ENCODE measurements at regions not wholly inside any gene's neighbourhood (a gene's known extent, or its start where the extent isn't known, plus 50 kb on each side); places are given as distances from the start of the nearest gene placed in this dataset.
"Not testable (repeated sequence)": the region's sequence is repeated elsewhere in the genome, so short reads cannot be mapped to it uniquely, and the experiment has no call there.

DNA sequence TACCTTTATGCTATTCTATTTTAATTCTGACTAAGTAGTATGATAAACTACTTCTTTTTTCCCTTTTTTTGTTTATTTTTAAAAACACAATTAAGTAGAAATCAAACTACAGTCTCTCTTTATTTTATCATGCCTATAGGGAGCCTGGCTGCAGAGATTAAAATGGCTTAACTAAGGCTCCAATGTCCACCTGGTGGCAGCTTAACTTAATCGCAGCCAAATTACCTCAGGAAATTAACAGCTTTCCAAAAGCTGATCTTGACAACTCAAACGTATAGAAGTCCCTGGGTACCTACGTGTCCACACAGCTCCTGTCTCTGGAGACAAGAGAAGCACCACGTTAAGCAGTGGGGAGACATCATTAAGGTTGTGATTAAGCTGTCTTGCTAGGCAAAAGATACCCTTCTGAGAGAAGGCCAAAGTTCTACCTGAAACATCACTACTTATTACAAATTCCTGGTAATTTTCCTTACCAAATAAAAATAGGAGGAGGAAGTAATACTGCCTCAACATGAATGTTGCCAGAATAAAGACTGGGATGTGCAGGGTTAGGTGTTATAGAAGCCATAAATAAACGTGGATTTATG, 63.2 kb upstream of the SNX19 start:
- DNase-seq (ENCODE audit: low read depth), result no peak

DNA sequence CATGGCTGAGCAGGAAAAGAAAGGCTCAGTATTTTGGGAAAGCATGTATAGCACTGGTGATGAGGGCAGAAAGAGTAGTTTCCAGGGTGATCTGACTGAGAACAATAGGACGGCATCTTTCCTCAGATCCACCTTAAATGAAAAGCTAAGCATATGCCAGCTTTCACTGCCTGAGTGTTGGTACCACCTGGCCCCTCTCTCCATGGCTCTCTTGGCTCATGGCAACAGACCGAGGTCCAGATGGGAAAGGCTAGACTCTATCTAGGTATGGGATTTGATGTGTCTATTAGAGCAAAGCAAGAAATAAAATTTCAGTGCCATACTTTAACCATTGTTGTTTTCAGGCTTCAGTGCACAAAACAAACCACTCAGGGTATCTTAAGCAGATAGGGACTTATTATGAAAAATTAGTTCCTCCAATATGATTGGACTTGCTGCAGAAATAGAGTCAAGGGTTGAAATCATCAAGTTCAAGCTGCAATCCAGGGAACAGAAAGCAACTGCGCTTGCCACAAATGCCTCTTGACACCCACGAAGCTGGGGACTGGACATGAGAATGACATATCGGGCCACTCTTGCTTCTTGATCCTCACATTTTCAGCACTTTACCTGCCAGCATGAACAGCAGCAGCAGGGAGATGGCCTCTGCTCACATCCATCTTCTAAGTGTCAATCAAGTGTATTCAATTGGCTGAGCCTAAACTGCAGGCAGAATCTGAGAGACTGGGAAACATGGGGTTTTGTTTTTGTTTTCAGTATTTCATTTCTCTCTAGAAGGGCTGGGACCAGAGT, 64.0 kb upstream of the SNX19 start:
- no peak for DNase-seq (ENCODE audit: low read depth)

DNA sequence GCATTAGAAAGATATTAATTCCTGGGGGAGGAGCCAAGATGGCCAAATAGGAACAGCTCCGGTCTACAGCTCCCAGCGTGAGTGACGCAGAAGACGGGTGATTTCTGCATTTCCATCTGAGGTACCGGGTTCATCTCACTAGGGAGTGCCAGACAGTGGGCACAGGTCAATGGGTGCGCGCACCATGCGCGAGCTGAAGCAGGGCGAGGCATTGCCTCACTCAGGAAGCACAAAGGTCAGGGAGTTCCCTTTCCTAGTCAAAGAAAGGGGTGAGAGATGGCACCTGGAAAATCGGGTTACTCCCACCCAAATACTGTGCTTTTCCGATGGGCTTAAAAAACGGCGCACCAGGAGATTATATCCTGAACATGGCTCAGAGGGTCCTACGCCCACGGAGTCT, 68.0 kb upstream of the SNX19 start:
- not testable (repeated sequence) for DNase-seq (ENCODE audit: low read depth)

DNA sequence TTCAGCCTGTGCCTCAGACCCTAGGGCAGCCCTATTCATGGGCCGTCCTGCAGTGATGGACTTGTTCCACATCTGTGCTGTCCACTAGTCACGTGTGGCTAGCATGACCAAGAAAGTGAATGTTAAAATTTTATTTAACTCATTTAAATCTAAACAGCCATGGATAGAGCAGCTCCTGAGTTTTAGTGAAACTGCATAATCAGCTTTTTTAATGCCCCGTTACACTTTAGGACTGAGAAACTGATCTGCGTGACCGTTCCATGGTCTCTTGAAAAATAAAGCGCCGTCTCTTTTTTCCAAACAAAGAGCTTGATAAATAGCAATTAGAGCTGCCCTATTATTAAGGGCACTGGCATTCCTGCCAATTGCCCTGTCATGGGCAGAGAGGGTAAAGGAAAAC, 76.5 kb upstream of the SNX19 start:
- no peak for DNase-seq (ENCODE audit: low read depth)

DNA sequence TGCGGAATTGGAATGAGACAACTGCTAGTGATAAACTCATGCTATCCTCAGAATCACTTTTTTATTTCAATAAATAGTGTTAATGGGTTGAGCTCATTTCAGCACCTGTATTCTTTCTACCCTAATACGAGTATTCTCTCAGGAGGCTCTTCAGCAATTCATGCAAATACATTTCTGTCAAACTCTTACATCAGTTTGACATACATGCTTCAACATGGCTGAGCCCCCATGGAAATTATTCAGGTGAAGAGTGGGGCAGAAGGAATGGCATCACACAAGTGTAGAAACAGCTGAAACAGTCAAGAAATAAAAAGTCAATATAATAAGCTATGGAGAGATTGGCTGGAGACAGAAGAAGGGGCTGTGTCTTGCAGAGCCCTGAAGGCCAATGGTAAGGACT, 77.8 kb upstream of the SNX19 start:
- DNase-seq (ENCODE audit: low read depth), result no peak

DNA sequence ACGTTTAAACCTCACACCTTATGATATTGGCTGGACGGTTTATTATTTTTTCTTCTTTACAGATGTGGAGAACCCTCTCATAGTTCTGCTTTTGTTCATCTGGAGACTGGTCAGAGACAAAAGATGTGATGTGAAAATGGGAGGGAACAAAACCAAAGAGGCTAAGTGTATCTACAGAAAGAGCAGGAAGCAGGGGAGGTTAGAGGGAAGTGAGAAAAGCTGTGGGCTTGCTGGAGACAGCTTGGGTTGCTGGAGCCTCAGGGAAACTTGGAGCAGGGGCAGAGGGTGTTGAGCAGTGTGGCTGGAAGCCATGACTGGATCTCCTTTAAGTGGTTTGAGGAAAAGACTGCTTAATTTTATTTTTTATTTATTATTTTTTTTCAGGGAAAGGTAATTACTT, 79.0 kb upstream of the SNX19 start:
- no peak for DNase-seq (ENCODE audit: low read depth)

DNA sequence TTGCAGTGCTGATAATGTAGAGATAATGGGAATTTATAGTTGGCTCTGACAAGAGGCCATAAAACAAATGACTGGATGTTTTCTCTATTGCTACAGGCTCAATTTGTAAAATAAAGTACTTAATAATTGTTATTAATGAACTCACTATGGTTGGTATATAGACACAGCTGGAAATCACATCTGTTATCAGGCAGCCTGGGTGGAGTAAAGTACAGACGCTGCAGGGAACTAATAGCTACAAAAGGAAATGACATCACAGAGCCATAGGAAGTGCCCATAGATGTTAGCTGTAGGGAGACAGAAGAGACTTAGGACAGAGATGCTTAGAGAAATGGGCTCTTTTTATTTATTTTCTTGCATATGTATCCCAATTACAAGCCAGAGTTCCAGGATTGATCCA, 81.0 kb upstream of the SNX19 start:
- no peak for DNase-seq (ENCODE audit: low read depth)

DNA sequence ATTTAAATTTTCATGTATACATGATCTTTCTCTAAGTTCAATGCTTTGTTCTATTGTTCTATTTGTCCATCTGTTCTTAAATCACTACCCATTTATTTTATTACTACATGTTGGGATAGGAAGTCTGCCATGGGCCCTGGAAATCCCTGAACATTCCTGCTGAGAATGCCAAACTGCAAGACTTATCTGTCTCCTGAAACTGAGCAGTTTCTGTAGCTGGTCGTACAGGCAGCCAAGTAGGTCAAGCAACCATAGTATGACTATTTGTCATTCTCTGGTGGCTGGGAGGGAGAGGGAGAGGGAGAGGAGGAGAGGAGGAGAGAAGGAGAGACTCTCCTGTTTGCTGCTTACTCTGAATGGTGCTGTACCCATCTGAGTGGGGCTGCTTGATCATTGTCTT, 82.8 kb upstream of the SNX19 start:
- no peak for DNase-seq (ENCODE audit: low read depth)

DNA sequence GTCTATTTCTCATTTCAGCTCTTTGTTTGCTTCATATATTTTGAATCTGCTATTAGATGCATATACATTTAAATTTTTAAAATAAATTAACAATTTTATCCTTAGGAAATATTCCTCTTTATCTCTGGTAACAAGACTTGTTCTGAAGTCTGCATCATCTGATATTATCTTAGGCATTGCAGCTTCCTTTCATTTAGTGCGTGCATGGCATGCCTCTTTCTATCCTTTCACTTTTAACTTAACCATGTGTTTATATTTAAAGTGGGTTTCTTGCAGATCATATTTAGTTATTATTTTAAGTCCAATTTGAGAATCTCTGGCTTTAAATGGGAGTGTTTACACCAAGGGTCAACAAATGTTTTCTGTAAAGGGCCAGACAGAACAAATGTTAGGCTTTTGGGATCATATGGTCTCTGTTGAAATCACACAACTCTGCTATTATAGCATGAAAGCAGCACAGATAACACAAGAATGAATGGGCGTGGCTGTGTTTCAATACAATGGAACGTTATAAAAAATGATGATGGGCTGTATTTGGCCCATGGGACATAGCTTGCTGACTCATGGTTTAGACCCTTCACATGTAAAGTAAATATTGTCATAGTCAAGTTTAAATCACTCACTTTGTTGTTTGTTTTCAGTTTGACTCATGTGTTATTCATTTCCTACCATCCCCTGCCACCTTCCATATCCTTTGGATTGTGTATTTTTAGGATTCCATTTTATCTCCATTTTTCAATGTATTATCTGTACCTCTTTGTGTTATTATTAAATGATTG, 83.9 kb upstream of the SNX19 start:
- DNase-seq (ENCODE audit: low read depth), result no peak

DNA sequence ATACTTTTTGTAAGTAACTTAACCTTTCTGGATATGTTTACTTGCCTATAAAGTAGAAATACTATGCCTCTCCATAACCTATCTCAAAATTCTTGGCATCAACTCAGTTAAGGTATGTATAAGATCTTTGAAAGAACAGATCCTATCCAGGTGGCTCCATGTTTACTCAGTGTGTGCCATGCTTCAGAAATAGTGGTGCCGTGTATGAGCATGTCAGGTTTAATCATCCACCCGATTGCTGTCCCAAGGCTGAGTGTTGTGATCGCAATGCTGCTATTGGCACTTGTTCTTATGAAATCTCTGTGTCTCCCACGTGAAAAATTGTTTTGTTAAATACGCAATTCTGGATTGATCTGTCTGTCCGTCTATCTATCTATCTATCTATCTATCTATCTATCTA, 85.9 kb upstream of the SNX19 start:
- DNase-seq (ENCODE audit: low read depth), result no peak

DNA sequence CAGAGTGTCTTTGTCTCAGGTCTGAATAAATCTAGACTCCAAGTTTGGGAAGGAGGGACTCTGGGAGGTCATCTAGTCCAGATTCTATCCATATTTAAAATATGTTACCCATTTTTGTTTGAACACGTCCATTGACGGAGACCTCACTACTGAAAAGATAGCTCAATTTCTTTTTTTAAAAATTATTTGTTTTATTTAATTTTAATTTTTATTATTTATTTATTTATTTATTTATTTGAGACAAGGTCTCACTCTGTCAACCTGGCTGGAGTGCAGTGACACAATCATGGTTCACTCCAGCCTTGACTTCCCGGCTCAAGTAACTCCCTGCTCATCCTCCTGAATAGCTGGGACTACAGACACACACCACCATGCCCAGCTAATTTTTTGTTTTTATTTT, 89.5 kb upstream of the SNX19 start:
- DNase-seq (ENCODE audit: low read depth), result no peak

DNA sequence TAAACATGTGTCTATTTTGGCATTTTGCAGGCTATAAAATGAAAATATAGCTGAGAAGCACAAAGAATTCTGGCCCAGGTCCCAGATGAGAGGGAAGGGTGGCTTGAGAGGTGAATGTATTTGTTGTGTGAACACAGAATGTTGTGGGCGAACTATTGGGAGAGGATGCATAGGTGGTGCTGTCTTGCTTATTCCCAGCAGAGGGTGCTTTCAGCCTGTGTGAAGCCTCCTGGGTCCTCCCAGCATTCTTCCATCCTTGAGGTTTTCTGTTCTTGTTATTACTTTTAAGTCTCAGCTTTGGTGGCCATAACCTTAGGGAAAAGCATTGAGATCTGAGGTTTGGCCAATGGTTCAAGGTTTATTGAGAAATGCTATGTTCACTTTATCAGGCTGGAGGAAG, 108.7 kb upstream of the SNX19 start:
- no peak for DNase-seq (ENCODE audit: low read depth)

DNA sequence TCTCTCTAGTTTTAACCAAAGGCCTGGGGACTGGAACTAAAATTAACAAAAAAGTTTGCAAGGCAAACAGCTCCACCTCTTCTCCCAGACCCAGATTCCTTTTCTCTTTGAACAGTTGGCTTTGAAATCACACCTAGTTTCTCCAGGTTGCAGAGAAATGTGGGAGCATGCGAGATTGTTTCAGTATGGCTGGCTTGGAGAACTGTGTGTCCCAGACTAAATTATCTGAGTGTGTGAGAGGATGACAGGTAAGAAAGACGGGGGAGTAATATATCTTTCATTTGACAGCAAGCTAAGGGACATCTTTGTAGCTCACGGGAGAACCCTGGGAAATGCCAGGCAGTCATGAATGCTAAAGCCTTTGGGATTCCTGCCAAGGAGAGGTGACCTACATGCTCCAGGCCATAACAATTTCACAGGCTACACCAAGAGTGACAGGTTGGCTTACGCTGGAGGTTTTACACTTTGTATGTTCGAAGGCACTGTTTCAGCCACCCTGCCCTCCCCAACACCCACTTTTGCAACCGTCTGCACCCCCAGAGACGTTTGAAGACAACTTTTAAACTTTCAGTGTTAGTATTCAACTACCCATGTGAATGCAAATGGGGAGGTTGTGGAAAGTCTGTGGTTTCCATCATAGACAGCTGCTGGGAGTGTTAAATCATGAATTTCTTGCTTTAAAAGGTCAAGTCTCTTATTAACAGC, 109.3 kb upstream of the SNX19 start:
- DNase-seq (ENCODE audit: low read depth), result no peak

DNA sequence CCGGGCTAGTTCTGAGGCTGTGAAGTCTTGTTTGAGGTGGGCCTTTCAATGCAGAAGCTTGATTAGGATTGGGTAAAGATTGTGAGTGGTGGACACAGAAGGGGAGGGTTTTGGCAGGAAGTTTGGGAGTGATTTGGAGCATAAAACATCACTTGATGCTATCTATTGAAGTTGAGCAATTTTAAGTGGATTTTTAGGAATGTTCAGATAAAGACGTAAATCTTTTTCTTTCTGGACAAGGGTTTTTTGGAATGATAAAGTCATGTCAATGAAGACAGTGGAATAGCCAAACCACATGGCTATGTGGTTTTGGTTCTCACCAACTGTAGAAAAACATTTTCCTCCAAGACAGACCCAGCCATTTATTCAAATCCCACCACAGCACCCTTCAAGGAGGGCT, 111.2 kb upstream of the SNX19 start:
- no peak for DNase-seq (ENCODE audit: low read depth)

DNA sequence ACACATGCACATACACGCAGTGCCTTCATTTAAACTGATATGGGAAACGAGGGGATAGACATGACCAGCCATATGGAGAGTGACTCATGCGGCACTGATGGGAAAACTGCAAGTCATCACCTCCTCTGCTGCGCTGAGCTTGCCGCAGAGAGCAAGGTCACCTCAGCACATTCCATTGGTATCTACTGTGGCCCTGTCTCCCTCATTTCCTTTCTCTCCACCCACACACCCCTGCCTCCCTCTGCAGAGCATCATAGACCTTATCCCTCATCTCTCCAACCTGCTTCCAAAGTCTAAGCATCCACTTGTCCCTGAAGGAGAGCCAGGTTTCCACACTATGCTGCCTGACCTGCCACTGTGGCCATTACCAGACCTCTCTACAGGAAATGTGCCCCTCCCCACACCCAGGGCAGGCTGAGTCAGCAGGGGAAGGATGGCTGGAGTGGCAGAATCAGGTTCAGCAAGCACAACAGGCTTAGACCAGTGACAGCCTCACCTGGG, 116.9 kb upstream of the SNX19 start:
- DNase-seq (ENCODE audit: low read depth), result no peak

DNA sequence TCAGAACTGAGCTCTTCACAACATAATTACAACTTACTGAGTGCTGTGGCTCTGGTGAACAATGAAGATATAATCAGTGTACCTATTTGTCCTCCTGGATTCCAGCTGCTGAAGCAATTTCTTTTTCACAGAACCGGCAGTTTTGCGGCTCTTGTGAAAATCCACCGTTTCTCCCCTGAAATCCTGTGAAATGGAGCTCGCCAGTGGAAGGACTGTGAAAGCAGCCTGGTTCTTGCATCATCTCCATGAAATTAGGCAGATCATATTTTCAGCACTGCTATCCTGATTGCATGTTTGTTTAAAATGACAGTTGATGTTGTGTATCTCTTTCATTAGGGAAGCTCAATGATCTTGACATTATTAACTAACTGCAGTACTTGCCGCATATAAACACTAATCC, 120.2 kb upstream of the SNX19 start:
- no peak for DNase-seq (ENCODE audit: low read depth)

DNA sequence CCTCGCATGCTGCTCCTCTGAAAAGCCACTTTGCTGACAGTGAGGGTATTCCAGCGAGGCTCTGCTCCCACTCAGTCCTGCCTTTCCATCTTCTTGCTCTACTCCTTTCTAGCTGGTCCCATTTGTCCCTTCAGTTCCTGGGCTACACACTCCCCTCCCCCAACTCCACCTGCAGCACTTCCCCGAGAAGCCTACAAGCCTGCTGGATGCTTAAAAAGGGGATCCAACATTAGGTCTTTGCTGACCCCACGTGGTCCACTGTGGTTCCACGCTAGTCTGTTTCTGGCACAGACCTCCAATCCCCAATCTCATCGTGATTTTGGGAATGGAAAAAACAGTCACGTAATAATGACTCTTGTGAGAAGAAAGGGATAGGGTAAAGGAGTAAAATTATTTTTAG, 121.6 kb upstream of the SNX19 start:
- no peak for DNase-seq (ENCODE audit: low read depth)

DNA sequence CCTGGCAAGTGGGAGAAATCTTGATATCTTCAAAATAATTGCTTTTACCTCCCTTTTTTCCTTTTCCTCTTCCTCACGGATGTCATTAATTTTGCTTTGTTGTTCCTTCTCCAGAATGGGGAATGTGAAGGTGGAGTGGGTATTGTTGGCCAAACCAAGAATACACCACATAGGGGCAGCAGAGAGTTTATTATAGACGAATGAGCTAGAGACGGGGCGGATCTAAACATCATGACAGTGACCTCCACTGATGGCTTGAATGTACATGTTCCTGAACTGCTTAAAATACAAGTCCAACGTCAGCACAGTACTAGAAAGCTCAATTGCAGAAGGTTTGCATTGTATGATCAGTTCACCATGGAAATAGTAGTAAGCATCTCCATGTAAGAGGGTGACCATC, 122.3 kb upstream of the SNX19 start:
- DNase-seq (ENCODE audit: low read depth), result no peak

DNA sequence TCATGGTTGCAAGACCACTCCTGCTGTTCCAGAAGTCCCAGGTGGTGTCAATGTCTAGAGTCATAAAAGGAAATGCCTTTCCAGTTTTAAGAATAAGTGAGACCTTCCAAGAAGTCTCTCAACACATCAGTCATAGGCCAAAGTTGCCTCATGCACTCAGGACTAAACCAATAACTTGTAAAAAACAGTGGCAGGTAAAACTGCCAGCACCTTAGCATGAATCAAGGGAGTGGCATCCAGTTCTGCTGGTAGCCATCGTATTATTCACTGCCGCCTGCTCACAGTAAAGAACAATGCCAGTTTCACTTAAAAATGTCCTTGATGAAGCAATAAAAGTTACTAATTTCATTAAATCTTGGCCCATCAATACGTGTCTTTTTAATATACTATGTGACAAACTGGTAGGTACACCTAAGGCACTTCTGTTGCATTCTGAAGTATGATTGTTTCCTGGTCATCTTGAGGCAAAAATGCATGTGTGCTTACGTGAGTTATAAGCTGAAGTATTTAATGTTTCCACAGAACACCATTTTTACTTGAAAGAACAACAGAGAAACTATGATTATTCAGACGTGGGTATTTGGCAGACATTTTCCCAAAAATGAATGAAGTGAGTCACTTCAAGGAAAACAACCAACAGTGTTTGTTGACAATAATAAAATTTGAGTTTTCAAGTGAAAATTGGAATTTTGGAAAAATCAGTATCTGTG, 125.2 kb upstream of the SNX19 start:
- DNase-seq (ENCODE audit: low read depth), result no peak

DNA sequence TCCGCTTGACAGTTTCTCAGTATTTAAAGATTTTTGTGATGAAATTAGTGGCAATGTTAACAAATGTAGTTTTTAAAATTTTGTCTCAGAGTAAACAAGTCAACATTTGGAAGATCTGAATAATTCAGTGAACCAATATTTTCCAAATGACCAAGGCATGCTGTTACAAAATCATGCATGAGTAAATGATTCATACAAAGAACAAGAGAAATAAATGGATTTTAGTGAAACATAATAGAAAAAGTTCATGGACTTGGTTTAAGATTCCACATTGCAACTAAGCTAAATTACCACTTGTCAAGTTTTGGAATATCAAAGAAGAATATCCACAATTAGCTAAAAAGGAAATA, 125.7 kb upstream of the SNX19 start:
- no peak for DNase-seq (ENCODE audit: low read depth)

DNA sequence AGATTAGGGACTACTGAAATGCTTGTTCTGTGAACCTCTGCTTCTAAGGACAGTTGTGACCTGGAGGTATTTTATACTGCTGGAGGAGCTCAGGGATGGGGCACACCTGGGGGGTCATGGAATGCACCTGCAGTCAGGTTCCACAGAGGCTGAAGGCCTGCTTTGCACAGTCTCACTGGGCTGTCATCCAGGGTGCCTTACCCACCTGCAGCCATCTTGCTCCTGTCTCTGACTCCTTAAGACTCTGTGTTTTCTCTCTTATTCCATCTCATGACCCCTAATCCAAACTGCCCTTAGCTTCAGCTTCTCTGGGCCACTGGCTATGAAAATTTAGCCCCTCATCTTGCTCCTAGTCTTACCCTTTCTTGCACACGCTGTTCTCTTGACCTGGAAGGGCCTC, 127.0 kb upstream of the SNX19 start:
- no peak for DNase-seq (ENCODE audit: low read depth)

DNA sequence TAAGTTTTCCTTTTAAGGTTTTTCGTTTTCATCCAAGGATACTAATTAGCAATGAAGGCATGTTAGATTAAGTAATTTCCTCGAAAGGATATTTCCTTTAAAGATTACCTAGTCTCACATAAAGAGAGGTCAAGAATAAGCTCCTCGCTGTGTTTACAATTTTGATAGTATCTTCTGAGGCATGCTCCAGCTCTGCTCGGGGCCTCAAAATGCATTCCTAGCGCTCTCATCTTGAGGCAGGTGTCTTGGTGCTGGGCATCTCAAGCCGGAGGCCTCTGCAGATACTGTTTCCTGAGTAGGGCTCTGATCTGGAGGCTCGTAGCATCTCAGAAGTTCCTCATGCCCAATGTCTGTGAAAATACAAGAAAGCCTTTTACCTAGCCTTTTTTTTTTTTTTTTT, 128.6 kb upstream of the SNX19 start:
- DNase-seq (ENCODE audit: low read depth), result no peak

Data from activated T-cell treated with anti-CD3 and anti-CD28 coated beads for 24 hours (primary cell).